ENCODE measurements at regions not wholly inside any gene's neighbourhood (a gene's known extent, or its start where the extent isn't known, plus 50 kb on each side); places are given as distances from the start of the nearest gene placed in this dataset.

DNA sequence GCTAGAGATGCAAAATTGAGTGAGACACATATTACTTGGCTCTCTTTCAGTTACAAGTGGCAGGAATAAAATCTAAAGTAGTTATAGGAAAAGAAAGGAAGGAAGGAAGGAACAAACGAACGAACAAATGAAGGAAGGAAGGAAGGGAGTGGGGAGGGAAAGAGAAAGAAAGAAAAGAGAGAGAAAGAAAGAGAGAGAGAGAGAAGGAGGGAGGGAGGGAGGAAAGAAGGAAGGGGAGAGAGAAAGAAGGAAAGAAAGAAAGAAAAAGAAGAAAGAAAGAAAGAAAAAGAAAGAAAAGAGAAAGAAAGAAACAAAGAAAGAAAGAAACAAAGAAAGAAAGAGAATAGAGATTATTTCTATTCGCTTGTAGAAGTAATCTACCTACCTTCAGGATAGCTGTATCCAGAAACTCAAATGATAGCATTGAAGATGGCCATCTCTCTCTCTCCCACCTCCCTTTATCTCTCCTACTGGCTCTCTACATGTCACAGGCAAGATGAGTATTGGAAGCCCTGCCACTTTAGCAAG is 229.7 kb upstream of the TLE3 start:
- TF ChIP-seq GATA3 (IDR thresholded peaks at IDR 0.05; ENCODE audit: low read depth, low read length), result no peak
- no peak for TF ChIP-seq GATA2 (IDR thresholded peaks at IDR 0.05; ENCODE audit: low read depth, low read length)
